ENCODE measurements at regions not wholly inside any gene's neighbourhood (a gene's known extent, or its start where the extent isn't known, plus 50 kb on each side); places are given as distances from the start of the nearest gene placed in this dataset.

DNA sequence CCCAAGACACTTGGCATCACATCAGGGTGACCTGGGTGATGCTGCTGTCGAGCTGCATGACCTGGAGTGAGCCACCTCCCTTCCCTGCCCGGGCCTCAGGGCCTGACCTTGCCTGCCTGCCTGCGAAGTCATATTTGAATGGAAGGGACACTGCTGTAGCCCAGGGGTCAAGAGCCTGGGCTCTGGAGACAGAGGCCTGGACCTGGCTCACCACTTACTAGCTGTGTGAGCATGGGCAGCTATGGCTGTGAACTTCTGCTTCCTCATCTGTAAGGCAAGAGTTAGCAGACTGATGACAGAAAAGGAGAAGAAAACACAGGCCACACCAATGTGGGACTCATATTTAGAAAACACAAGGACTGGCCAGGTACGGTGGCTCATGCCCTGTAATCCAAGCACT is 118.7 kb downstream of the ZFP36L2 start:
- DNase-seq (ENCODE audit: low read depth): no peak

DNA sequence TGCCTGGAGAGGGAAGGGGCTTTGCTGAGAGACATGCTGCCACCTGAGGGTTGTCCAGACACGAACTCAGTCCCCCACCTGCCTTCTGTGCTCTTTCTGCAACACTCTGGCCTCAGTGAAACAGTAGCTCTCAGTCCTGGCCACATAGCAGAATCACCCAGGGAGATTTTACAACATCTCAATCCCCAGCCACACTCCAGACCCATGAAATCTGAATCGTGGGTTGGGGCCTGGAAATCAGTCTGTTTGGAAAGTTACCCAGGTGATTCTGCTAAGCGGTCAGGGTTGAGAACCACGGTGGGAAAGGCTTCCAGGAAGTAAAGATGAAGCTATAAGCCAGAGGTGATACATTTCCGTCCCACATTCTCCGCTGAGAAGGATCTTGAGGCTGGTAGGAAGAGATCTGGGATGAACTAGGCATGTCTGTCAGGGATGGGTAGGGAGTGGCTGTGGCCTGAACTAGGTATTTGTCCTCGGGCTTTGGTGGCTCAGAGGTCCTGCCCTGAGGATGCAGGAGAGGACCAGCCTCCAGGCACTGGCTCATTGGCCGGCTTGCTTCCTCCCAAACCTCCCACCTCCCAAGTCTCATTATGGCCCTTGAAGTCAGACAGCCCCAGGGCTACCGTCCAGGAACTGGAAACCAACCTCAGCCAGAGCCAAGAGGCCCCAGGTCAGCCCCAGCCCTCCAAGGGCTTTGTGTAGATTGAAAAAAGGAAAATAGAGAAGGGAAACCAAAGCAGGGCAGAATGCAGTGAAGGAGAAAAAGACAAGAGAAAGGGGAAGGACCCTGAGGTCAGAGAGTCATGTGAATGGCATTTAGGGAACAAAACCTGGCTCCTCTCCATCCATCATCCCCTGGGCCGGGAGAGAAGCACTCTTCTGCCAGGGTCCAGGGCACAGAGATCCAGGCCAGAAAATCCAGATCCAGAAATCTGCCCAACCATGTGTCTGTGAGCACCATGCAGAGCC is 119.6 kb downstream of the ZFP36L2 start:
- peak; percentile 84 for DNase-seq (ENCODE audit: low read depth)

DNA sequence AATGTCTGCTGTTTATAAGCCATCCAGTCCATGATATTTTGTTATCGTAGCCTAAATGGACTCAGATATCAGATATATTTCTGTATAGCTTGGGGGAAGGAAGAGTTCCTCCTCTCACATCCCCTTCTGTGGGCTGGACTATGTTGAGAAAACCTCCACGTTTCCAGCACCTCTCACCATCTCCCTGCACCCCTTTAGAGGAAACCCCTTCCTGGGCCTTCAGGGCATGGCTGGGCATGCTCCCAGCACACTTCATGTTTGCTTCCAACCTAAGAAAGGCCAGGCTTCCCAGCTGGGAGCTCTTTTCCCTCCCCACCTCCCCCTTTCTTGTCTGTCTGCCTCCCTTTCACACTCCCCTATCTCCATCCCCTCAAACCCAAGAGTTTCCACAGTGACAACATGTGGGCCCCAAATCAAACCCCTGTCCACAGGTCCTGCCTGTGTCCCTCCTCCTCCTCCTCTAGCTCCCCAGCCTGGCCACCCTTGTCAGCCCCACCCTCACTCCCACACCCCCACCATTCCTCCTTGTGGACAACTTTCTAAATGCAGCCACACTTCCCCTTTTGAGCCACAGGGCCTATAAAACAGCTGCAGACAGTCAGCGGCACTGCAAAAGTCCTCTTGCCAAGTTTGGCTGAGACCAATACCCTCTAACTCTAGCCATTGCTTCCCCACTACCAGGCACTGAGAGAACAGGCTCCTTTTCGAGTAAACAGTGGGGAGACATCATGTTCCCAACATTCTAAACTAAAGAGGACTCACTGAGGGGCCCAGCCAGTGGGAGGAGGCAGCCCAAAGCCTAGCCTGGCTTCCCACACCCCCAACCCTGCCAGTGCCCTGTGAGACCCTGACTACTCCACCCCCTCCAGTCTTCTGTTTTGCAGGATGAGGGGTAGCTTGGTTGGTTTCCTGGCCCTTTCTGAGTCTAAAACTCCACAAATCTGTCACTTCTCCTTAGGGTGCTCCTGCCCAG is 120.5 kb downstream of the ZFP36L2 start:
- DNase-seq (ENCODE audit: low read depth): peak; percentile 45

DNA sequence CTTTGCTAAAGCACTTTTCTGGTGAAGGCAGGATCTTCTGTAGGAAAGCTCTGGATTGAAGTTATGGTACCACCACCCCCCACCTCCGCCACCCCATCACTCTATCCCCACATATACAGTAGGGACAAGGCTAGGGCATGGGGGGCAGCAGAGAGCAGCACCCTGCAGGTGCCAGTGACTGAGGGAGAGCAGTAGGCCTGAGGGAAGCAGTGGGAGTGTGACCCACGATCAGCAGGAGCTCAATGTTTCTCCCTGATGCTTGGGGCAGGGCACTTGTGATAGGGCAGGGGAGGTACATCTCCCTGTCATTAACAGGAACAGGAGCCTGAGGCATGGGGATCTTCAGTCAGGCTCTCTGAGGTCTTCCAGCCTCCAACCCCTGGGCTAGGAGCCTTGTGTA is 121.6 kb downstream of the ZFP36L2 start:
- no peak for DNase-seq (ENCODE audit: low read depth)

DNA sequence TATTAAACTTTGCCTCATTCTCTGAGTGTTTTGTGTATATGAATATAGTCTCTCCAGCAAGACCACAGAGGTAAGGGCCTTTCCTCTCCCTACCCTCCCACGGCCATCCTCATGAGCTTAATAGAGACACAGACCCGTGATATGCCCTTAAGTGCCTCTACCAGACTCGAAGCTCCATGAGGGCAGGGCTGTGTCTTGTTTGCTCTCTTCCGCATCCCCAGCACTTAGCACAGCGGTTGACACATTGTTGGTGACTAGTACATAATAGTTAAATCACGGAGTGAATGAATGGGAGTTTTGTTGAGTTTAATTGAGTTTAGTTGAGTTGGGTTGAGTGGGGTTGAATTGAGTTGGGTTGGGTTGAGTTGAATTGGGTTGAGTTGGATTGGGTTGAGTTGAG is 122.3 kb downstream of the ZFP36L2 start:
- no peak for DNase-seq (ENCODE audit: low read depth)

DNA sequence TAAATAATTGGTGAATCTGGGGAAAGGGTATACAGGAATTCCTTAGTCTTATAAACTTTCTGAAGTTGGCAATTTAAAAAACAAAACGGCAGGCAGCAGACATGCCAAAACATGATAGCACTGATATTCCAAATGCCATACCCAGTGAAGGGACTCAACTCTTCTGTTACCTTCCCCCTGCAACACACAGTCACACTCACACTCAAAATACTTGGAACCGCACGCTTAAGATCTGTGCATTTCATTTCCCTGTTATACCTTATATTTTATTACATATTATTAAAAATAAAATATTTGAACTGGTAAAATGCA is 123.4 kb downstream of the ZFP36L2 start:
- DNase-seq (ENCODE audit: low read depth): no peak

DNA sequence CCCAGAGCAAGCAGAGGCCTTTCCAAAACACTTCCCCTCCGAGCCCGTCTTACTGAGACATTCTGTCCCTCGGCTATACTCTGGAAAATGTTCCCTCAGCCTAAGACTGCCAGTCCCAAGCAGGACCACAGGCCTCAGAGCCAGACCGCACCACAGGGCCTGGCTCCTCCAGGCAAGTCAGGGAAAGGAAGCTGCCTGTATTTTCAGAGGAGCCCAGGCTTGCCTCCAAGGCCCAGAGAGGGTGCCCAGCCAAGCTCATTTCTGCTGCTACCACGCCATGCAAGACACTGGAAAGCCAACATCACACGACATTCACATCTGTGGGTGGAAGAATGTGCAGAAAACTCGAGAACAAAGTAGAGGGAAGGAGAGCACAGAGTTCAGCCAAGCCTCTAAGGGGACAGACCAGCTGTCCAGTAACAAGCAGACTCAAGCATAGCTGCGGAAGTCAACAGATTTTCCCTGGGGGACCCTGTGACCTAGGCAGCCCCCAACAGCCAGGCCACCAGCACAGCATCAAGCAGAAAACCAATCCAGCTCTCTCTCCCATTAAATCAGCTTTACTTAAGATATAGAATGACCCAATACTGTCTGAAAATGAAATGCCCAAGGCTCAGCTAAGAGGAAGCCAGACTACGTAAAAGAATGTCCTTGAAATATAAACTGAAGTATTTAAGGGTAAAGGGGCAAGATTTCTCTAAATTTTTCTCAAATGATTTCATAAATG is 123.9 kb downstream of the ZFP36L2 start:
- DNase-seq (ENCODE audit: low read depth): no peak

DNA sequence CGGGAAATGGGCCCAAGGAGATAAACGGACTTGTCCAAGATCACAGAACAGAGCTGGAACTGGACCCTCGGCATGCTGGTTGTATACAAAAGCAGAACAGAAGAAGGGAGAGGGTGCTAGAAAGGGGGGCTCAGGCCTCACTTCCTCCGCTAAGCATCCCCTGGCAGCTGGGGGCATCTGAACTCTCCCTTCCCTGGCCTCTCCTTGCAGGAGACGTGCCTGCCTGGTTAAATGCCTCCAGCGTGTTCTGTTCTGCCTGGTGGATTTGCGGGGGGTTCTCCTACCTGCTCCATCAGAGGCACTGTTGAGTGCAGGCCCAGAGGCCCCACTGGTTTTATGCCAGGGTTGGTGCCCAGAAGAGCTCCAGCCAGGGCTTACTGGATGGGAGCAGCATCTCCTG is 124.7 kb downstream of the ZFP36L2 start:
- DNase-seq (ENCODE audit: low read depth): no peak

DNA sequence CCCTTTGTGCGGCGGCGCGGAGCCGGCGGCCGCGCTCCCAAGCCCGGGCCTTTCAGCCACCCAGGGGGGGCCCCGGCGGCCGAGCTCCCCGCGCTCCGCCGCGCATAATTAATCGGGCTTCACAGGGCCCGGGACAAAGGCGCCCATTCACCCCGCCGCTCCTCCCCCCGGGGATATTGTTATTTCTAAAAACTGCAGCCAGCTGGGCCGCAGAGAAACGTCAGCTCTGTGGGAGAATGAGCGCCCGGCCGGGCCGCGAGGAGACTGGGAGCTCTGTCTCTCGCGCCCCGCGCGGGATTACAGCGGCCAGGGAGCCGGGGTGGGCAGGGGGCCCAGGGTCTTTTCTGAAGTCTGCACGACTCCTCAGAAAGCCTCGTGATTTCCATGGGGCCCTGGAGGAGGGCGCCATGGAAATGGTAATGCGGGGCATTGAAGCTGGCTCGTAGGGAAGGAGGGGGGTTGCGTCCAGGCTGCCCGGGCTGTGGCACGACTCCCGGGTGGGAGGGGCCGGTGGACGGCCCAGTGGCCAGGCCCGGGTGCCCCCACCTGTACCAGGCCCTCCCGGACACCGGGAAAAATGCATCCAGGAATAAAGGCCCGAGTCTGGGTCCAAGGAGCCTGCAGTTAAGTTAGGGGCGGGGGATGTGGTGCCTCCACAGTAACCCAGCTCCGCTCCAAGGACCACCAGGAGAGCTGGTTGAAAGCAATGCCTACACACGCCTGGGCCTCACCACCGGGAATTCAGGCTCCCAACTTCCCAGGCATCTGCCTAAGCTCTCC is 125.3 kb downstream of the ZFP36L2 start:
- DNase-seq (ENCODE audit: low read depth): peak; percentile 53

DNA sequence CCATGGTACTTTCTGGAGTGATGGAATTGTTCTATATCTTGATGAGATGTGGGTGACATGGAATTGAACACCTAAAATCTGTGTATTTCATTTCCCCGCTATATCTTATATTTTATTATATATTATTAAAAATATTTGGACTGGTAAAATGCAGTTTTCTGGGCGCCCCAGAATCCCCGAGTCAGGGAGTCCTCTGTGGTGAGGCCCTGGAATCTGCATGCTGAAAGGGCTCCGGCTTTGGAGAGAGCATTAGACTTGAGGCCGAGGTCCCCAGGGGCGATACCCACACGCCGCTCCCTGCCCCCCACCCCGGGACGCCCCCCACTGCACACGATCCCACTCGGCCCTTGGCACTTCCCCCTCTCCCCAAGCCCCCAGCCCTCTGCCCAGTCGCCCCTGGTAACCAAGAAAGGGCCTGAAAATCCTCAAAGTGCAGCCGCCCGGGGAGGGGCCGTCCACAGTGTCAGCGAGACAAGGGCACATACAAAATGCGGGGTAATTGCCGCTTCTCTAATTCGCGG is 126.0 kb downstream of the ZFP36L2 start:
- no peak for DNase-seq (ENCODE audit: low read depth)

DNA sequence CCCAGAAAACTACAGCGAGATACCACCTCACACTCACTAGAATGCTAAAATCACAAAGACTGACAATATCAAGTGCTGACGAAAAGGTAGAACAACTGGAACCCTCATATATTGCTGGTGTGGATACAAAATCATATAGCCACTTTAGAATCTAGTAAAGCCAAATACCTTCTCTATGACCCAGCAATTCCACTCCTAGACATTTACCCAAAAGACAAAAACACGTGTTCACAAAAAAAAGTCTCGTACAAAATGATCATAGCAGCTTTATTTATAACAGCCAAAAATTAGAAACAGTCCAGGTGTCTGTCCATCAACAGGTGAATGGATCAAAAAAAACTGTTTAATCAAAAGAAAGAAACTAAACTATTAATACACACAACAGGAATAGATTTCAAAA is 126.6 kb downstream of the ZFP36L2 start:
- DNase-seq (ENCODE audit: low read depth): no peak

DNA sequence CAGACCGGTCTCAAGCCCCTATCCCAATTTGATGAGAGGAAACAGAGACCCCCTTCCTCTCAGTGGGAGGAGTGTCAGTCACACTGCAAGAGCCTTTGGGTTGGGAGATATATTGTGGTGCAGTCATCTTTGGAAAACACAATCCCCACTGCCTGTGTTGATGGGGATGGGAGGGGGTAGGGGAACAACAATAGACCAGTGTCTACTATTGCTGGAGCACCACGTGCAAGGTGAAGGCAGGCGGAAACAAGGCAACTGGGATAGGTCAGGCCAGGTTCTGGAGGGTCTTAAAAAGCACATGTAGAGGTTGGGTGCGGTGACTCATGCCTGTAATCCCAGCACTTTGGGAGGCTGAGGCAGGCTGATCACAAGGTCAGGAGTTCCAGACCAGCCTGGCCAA is 127.9 kb downstream of the ZFP36L2 start:
- DNase-seq (ENCODE audit: low read depth): no peak

DNA sequence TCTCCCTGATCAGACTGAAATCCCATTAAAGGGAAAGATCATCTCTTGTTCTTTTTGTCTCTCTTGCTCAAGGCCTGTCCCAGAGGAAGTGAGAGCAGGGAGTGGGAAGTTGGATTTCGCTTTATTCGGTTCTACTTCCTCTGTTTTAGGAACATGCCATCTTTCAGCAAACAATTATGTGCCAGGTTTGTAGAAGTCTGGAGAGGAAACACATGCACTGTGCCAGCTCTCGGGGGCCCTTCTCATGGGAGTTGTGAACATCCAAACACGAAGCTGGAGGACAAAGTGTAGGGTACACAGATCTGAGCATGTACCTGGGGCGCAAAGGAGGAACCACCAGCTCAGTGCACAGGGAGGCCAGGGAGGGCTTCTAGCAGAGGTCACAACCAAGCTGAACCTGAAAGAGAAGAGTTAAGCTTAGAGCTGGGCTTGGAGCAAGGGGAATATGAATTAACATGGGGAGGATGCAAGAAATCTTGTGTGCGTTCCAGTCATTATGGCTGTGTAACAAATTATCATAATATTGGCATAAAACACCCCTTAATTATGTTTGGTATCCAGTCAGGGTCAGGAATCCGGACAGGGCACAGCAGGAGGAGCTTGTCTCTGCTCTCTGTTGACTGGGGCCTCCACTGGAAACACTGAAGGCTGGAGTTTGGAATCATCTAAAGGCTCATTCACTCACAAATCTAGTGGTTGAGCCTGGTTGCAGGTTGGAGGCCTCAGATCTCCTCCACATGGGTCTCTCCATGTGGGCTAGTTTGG is 128.6 kb downstream of the ZFP36L2 start:
- DNase-seq (ENCODE audit: low read depth): no peak

DNA sequence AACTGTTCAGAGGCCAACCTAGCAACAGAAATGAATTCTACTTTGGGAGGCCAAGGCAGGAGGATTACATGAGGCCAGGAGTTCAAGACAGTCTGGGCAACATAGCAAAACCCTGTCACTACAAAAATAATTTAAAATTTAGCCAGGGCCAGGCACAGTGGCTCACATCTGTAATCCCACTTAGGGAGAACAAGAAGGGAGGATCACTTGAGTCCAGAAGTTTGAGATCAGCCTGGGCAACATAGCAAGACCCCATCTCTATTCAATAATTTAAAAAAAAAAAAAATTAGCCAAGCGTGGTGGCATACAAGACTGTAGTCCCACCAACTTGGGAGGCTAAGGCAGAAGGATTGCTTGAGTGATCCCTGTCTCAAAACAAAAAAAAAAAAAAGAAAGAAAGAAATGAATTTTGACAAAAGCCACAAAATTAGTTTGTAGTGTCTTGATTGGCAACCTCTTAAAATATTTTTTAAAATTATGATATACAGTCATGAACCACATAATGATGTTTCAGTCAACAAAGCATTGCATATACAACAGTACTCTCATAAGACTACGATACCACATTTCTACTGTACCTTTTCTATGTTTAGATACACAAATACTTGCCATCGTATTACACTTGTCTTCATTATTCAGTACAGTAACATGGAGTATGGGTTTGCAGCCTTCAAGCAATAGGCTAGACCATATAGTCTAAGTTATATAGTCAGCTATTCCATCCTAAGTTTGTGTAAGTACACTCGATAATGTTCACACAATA is 130.7 kb downstream of the ZFP36L2 start:
- no peak for DNase-seq (ENCODE audit: low read depth)

DNA sequence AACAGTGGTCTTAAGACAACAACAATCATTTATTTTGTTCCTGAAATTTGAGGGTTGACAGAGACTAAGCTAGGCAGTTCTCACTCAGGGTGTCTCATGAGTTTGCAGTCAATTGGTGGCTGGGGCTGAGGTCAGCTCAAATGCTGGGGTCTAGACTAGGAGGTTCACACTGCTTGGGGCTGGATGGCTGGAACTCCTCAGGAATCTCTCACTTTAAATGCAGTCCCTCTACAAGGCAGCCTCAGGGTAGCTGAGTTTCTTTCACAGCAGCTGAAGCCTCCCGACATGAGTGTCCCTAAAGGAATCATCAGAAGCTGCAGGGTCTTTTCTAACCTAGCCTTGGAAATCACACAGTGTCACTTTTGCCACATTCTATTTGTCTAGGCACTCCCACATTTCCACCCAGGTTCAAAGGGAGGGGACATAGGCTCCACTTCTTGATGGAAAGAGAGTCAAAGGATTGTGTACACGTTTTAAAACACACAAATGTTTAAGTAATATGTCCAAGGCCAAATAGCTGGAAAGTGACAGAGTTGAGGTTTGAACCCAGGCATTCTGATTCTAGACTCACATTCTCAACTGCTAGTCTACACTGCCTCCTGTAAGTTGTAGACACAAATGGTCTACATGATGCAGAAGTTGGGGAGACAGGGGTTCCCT is 133.8 kb downstream of the ZFP36L2 start:
- DNase-seq (ENCODE audit: low read depth): no peak

DNA sequence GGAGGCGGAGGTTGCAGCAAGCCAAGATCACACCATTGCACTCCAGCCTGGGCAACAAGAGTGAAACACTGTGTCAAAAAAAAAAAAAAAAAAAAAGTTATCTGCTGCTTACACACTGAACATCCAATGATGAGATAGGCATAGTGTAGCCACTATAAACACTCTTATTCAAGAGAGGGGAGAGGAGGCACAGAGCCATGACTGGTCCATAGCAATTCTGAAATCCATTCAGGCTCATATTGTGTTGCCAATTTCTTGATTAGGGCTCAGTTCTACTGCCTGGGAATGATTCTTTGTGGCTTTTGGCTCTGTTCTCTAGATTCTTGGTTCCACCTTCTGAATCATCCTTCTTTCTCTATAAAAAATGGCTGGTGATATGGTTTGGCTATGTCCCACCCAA is 136.1 kb downstream of the ZFP36L2 start:
- DNase-seq (ENCODE audit: low read depth): no peak

DNA sequence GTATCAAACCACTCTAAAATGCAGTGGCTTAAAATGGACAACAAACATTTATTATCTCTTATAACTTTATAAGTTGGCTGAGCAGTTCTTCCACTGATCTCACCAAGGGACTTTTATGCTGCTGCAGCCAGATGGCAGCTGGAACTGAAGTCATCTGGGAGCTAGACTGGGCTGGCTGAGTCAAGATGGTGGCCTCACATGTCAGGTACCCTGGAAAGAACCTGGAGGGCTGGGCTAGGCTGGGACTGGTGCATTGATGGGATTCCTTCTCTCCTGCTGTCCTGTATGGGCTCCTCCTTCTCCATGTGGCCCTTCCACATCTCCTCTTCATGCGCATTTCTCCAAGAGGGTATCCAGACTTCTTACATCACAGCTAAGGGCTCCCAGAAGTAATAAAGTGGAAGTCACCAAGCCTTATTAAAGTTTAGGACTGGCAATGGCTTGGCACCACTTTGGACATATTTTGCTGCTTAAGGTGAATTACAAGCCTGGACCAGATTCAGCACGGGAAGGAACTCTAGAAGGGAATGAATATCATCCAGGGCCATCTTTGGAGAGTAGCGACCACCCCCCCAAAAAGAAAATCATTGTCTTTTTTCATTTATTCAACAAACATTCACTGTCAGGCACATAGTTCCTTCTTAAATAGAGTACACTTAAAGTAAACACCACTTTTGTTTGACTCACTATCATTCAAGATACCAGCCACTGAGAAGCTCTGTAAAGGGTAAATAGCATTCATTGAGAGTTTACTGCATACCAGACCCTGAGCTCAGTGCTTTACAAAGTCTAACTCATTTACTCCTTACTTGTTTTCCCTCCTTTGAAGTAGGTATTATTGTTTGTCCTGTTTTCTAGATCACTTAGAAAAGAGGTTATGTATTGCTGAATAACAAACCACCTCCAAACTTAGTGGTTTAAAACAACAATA is 138.0 kb downstream of the ZFP36L2 start:
- DNase-seq (ENCODE audit: low read depth): peak; percentile 52

DNA sequence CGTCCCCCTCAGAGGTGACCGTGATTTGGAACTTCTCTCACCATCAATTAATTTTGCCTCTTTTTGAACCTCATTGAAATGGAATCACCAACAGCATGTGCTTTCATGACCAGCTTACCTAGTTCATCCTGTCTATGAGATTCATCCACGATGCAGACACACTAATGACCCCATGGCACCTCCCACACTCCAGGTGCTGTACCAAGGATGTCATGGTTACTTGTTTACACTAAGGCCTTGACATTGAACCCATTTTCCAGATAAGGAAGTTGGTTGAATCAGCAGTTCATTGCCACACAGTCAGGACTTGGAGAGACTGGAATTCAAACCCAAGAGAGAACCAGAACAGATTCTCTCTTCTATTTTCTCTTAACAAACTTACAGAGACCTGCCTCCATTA is 139.0 kb downstream of the ZFP36L2 start:
- no peak for DNase-seq (ENCODE audit: low read depth)

All from M059J (cell line).